Neural cell (in vitro differentiated cells): ENCODE measurements at regions not wholly inside any gene's neighbourhood (a gene's known extent, or its start where the extent isn't known, plus 50 kb on each side); places are given as distances from the start of the nearest gene placed in this dataset.

Source experiments
- H2AFZ ChIP-seq: fragments of 200-600, 300-800 bp; sonication (generic), shearing (Covaris generic); 2 replicates; pipeline ENCODE4 v1.6.0; 2014; ENCODE audit warnings: low read depth, mild to moderate bottlenecking, antibody characterized with exemption, low read length, moderate library complexity
- H3F3A ChIP-seq: fragments of 200-600 bp; shearing (Covaris generic); 2 replicates; pipeline ENCODE4 v1.6.1; 2016; ENCODE audit warnings: mild to moderate bottlenecking, moderate library complexity, mixed read lengths, antibody characterized with exemption, low read length; ENCODE audit not compliant: insufficient read depth, poor library complexity, severe bottlenecking
- H3K27ac ChIP-seq: fragments of 200-600, 300-800 bp; sonication (generic), shearing (Covaris generic); 2 replicates; pipeline ENCODE4 v1.5.1; 2014; ENCODE audit warnings: mild to moderate bottlenecking, low read length, moderate library complexity
- H3K27me3 ChIP-seq: fragments of 300-800, 200-600 bp; sonication (generic), shearing (Covaris generic); 2 replicates; pipeline ENCODE4 v1.6.0; 2014; ENCODE audit warnings: mild to moderate bottlenecking, low read depth, low read length, moderate library complexity; ENCODE audit not compliant: insufficient read depth
- H3K36me3 ChIP-seq: fragments of 300-800, 200-600 bp; sonication (generic), shearing (Covaris generic); 2 replicates; pipeline ENCODE4 v1.5.1; 2014; ENCODE audit warnings: mild to moderate bottlenecking, antibody characterized with exemption, low read length, moderate library complexity; ENCODE audit not compliant: insufficient read depth
- H3K4me2 ChIP-seq: fragments of 300-800, 200-600 bp; sonication (generic), shearing (Covaris generic); 2 replicates; pipeline ENCODE4 v1.6.0; 2014; ENCODE audit warnings: mild to moderate bottlenecking, low read length
- H3K4me3 ChIP-seq: fragments of 300-800, 200-600 bp; sonication (generic), shearing (Covaris generic); 2 replicates; pipeline ENCODE4 v1.5.1; 2014; ENCODE audit warnings: mild to moderate bottlenecking, low read length, moderate library complexity
- H3K79me2 ChIP-seq: fragments of 200-600 bp; shearing (Covaris generic); replicated peaks from 2 replicates; pipeline ENCODE4 v1.6.0; 2014; ENCODE audit warnings: mild to moderate bottlenecking, low read length, moderate library complexity; ENCODE audit not compliant: insufficient read depth
- H3K9ac ChIP-seq: fragments of 300-800, 200-600 bp; sonication (generic), shearing (Covaris generic); 2 replicates; pipeline ENCODE4 v1.6.1; 2016; ENCODE audit warnings: mild to moderate bottlenecking, low read length, mixed read lengths
- H3K9me2 ChIP-seq: fragments of 200-600 bp; shearing (Covaris generic); 2 replicates; pipeline ENCODE4 v1.6.1; 2016; ENCODE audit warnings: mild to moderate bottlenecking, low read length, mixed read lengths; ENCODE audit not compliant: insufficient read depth
- H3K9me3 ChIP-seq: fragments of 200-600, 300-800 bp; sonication (generic), shearing (Covaris generic); 2 replicates; pipeline ENCODE4 v1.6.1; 2016; ENCODE audit warnings: mild to moderate bottlenecking, mixed run types, low read length, moderate library complexity, mixed read lengths
- H4K20me1 ChIP-seq: fragments of 200-600 bp; shearing (Covaris generic); 2 replicates; pipeline ENCODE4 v1.6.1; 2016; ENCODE audit warnings: mild to moderate bottlenecking, mixed run types; ENCODE audit not compliant: insufficient read depth
- CTCF ChIP-seq: fragments of 450-650 bp; IDR thresholded peaks from 2 replicates; pipeline ENCODE4 v1.5.1; 2014; ENCODE audit warnings: antibody characterized with exemption, mild to moderate bottlenecking, moderate library complexity; ENCODE audit not compliant: poor library complexity, severe bottlenecking
- EP300 ChIP-seq: fragments of 450-650 bp; conservative IDR thresholded peaks from 2 replicates; pipeline ENCODE4 v1.6.1; 2014; ENCODE audit warnings: antibody characterized with exemption, mild to moderate bottlenecking, moderate library complexity; ENCODE audit not compliant: poor library complexity, severe bottlenecking
- EZH2 ChIP-seq: fragments of 200-600, 300-800 bp; shearing (Covaris generic), sonication (generic); IDR thresholded peaks from 2 replicates; pipeline ENCODE4 v1.6.1; 2014; ENCODE audit warnings: antibody characterized with exemption, low read length, borderline replicate concordance, mild to moderate bottlenecking; ENCODE audit not compliant: insufficient read depth, poor library complexity, severe bottlenecking
- MXI1 ChIP-seq: fragments of 450-650 bp; conservative IDR thresholded peaks from 2 replicates; pipeline ENCODE4 v1.6.1; 2014; ENCODE audit warnings: antibody characterized with exemption, mild to moderate bottlenecking; ENCODE audit not compliant: poor library complexity, severe bottlenecking
- POLR2AphosphoS5 ChIP-seq: IDR thresholded peaks from 2 replicates; pipeline ENCODE4 v1.6.1; 2012
- RAD21 ChIP-seq: fragments of 450-650 bp; conservative IDR thresholded peaks from 2 replicates; pipeline ENCODE4 v1.6.1; 2014; ENCODE audit warnings: antibody characterized with exemption, mild to moderate bottlenecking, moderate library complexity
- REST ChIP-seq: IDR thresholded peaks from 2 replicates; pipeline ENCODE4 v1.6.1; 2012; ENCODE audit warnings: borderline replicate concordance
- SMC3 ChIP-seq: fragments of 450-650 bp; conservative IDR thresholded peaks from 2 replicates; pipeline ENCODE4 v1.6.1; 2014; ENCODE audit warnings: antibody characterized with exemption, mild to moderate bottlenecking, moderate library complexity; ENCODE audit not compliant: poor library complexity
- TAF1 ChIP-seq: IDR thresholded peaks from 2 replicates; pipeline ENCODE4 v1.6.1; 2012; ENCODE audit warnings: low read depth

GRCh38 chr6:147122823-147123222 is 81.4 kb upstream of the STXBP5 start:
- Histone ChIP-seq H3K4me3 (no peak overlapping the region), H3F3A (no peaks in the 10 kb centered on the region), H3K27ac (no peak overlapping the region), H3K9ac (no peak overlapping the region), H3K9me3 (no peaks in the 10 kb centered on the region), H2AFZ (no peak overlapping the region), H3K79me2 (no peaks in the 10 kb centered on the region), H3K4me2 (no peak overlapping the region), H3K27me3 (no peaks in the 10 kb centered on the region), H4K20me1 (no peaks in the 10 kb centered on the region), H3K9me2 (no peaks in the 10 kb centered on the region), H3K36me3 (no peaks in the 10 kb centered on the region)
- TF ChIP-seq POLR2AphosphoS5 (no peak), MXI1 (no peak), TAF1 (no peak), EZH2 (no peak), EP300 (no peak), SMC3 (no peak), CTCF (no peak), RAD21 (no peak), REST (no peak)

DNA sequence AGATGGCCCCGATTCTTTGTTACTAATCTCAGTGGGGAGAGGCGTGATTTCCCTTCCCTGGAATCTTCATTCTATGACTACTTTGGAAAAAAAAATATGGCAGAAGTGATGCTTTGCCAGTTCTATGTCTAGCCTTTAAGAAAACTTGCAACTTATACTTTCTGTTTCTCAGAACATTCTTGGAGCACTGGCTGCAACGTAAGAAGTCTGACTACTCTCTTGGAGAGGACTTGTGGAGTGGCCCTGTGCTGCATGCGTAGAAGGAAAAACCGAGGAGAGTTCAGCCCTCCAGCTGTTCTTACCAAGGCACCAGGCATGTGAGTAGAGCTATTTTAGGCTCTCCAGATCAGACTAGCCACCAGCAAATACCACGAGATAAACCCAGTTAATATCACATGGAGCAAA is 77.6 kb upstream of the STXBP5 start:
- Histone ChIP-seq H3K79me2 (no peaks in the 10 kb centered on the region), H3K4me3 (no peak overlapping the region), H3F3A (no peaks in the 10 kb centered on the region), H3K4me2 (no peak overlapping the region), H3K9ac (no peak overlapping the region), H4K20me1 (no peaks in the 10 kb centered on the region), H3K9me3 (no peaks in the 10 kb centered on the region), H3K27ac (no peak overlapping the region), H2AFZ (no peak overlapping the region), H3K9me2 (no peaks in the 10 kb centered on the region), H3K36me3 (no peaks in the 10 kb centered on the region), H3K27me3 (no peaks in the 10 kb centered on the region)
- TF ChIP-seq SMC3 (no peak), EP300 (no peak), CTCF (no peak), TAF1 (no peak), POLR2AphosphoS5 (no peak), REST (no peak), RAD21 (no peak), MXI1 (no peak), EZH2 (no peak)
